Stimulated activated naive CD8-positive, alpha-beta T cell treated with anti-CD3 and anti-CD28 coated beads, Interleukin-15, Interleukin-2, amounts not matched to agents 100 U/mL and 50 U/mL, for 24 hours (primary cell): ENCODE measurements at regions not wholly inside any gene's neighbourhood (a gene's known extent, or its start where the extent isn't known, plus 50 kb on each side); places are given as distances from the start of the nearest gene placed in this dataset.

Source experiments
- ATAC-seq: fragments of 150-1000 bp; cut with Tn5 transposase; one replicate; pipeline ENCODE4 v1.10.0; 2021
- DNase-seq: peaks from one replicate; pipeline ENCODE4 v3.0.0; 2021

GRCh38 chr5:68452286-68452685 is 236.7 kb downstream of the PIK3R1 start:
- no peak for DNase-seq
- no peak for ATAC-seq

DNA sequence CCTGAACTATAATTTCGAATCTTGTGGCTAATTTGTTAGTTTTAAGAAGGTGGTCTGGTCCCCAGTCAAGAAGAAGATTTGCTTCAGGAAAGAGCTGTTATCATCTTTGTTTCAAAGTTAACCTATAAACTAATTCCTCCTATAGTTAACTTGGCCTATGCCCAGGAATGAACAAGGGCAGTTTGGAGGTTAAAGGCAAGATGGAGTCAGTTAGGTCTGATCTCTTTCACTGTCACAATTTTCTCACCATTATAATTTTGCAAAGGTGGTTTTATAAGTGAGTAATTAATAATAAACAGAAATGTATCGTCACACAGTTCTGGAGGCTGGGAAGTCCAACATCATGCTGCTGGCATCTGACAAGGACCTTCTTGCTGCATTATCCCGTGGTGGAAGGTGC is 238.6 kb downstream of the PIK3R1 start:
- ATAC-seq = no peak
- DNase-seq = no peak

DNA sequence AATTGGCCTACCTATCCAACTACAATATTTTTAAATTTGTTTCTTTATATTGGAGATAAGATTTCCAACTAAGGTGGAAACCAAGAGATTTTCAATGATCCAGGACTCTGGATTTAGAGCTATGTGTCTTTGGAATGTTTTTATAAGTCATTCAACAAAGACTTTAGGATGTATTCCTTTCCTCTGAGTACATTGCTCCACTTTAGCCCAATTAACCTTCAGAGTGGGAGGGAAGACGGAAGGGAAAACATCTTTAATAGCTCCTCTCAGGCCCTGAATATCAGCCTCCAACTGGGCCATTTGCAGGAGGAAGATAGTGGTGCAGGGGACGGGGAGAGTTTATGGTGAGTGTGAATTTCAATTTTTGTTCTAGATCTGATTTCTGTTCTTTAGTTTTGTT is 239.2 kb downstream of the PIK3R1 start:
- ATAC-seq (no peak), DNase-seq (no peak)

DNA sequence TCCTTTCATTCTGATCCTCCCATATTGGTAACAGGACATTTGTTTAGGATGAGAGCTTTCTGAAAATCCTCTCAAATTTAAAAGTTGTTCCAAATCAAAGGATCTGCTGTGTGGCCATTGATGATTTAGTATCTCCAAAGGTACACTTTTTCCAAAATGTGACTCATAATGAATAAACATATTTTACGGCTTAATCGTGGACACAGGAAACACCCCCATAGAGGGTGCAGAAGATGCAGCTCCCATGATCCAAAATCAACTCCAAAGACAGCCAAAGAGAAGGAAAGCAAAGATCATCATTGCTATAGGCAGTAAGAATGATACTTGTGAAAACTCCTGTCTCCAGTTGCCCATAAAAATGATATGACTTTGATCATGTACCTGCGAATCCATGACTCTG is 239.7 kb downstream of the PIK3R1 start:
- no peak for ATAC-seq
- DNase-seq = no peak

GRCh38 chr5:68456756-68457217 is 241.2 kb downstream of the PIK3R1 start:
- no peak for DNase-seq
- ATAC-seq = no peak

DNA sequence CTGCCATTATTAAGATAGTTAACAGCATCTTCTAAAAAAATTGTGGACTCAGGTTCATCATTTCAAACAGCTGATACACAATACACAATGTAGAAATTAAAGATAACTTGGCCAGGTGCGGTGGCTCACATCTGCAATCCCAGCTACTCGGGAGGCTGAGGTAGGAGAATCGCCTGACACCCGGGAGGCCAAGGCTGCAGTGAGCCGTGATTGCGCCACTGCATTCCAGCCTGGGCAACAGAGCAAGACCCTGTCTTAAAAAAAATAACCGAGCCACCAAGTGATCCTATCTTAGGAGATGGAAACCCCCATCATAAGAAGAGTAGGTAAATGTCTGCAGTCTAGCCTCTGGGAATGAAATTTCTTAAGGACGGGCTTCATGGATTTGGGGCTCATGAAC is 241.7 kb downstream of the PIK3R1 start:
- no peak for DNase-seq
- ATAC-seq = no peak

DNA sequence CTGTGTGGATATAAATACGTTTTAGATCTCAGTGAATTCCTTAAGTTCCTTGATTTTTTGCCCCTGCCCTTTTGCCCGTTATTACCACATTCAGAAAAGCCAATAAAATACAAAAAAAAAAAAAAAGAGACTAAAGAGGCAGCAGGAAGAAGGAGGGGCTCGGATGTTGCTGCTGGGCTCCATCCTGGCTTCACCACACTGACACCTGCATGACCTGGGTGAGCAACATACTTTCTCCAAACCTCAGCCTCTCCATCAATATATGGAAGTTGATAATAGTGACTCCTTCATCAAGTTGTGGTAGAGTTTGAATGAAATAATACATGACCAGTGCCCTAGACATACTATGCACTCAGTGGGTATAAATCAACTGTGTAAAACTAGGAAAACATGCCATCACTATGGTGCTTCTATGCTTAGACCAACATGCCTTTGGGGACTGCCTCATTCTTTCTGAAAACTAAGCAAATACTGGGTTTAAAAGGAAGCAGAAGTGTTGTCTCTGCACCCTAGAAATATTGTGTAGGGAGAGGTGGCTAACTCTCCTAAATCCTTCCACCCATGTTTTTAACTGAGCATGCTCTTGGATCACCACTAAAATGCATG is 243.0 kb downstream of the PIK3R1 start:
- ATAC-seq (no peak), DNase-seq (no peak)

GRCh38 chr5:68459093-68459809 is 243.7 kb downstream of the PIK3R1 start:
- ATAC-seq = no peak

GRCh38 chr5:68459810-68460139 is 244.2 kb downstream of the PIK3R1 start:
- ATAC-seq (no peak), DNase-seq (no peak)

More at GRCh38 chr5:68459093-68459809, 243.7 kb downstream of the PIK3R1 start:
- DNase-seq = no peak

- DNase-seq (peak; percentile 48), ATAC-seq (no peak)
Measured at GRCh38 chr5:68460147-68460798, 244.7 kb downstream of the PIK3R1 start.

DNA sequence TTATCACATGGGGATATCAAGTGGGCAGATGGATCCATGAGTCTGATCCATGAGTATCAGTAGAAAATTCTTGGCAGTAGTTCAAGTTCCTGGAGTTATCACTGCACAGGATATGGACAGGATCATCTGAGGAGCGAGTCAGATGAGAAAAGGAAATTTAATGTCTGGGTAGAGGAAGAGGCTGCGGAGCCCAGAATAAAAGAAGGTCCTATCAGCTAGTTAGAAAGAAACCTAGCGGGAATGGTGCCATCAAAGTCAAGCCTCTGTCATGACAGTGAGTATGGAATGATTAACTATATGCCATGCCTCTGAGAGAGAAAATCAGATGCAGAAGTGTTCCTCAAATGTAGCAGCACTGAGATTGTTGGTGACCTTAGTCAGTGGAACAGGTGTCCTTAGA is 248.1 kb downstream of the PIK3R1 start:
- no peak for DNase-seq

DNA sequence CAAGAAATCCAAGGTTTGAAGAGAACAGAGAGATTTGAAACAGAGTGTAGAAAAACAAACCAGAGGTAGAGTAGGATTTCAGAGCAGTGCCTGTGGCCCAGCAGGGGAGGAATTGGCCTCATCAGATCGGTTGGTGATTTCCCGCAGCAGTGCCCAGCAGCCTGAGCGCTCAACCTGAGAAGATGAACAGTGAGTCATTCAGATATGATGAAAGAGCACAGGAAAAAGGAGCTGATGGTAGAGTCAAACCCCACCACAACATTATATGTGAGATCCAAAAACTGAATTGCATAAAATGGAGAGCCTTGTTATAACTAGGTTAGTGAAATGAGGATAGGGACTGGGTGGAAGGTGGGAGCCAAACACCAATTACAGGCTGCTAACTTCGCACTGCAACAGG is 248.9 kb downstream of the PIK3R1 start:
- DNase-seq (peak; percentile 66), ATAC-seq (peak; percentile 94)

More for the DNA sequence above, 248.1 kb downstream of the PIK3R1 start:
- no peak for ATAC-seq

GRCh38 chr5:68465133-68465532 is 249.6 kb downstream of the PIK3R1 start:
- DNase-seq = peak; percentile 51
- ATAC-seq = peak; percentile 36

GRCh38 chr5:68465934-68466551 is 250.5 kb downstream of the PIK3R1 start:
- ATAC-seq (no peak), DNase-seq (no peak)

- DNase-seq (no peak), ATAC-seq (no peak)
Measured at GRCh38 chr5:68467208-68467607, 251.7 kb downstream of the PIK3R1 start.

- no peak for DNase-seq
Measured at GRCh38 chr5:68467794-68468193, 252.2 kb downstream of the PIK3R1 start.

GRCh38 chr5:68468322-68468721 is 252.8 kb downstream of the PIK3R1 start:
- no peak for DNase-seq

More at GRCh38 chr5:68467794-68468193, 252.2 kb downstream of the PIK3R1 start:
- ATAC-seq = no peak

DNA sequence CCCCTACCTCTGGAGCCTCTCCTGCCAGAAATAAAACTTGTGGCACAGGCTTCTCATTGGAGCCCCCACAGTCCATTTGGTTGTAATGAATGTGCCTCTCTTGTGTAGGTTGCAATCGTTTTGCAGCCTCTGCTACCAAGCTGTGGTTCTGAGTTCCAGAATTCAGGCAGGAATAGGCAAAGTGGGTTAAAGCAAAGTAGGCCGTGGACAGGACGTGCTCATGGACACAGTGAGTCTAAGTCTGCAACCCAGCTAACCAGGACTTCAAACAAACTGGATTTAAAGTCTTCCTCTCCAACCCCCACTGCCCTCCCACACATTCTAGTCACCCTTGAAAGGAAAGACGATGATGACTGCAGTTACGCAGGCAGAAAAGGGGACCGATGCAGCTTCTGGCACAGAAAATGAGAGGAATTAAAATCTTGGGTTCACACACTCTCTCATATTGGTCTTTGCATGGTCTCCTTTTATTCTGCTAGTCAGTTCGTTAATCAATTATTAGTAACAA is 260.0 kb downstream of the PIK3R1 start:
- ATAC-seq (no peak), DNase-seq (no peak)

More at GRCh38 chr5:68468322-68468721, 252.8 kb downstream of the PIK3R1 start:
- ATAC-seq = no peak

GRCh38 chr5:68476854-68477253 is 261.3 kb downstream of the PIK3R1 start:
- ATAC-seq = no peak

DNA sequence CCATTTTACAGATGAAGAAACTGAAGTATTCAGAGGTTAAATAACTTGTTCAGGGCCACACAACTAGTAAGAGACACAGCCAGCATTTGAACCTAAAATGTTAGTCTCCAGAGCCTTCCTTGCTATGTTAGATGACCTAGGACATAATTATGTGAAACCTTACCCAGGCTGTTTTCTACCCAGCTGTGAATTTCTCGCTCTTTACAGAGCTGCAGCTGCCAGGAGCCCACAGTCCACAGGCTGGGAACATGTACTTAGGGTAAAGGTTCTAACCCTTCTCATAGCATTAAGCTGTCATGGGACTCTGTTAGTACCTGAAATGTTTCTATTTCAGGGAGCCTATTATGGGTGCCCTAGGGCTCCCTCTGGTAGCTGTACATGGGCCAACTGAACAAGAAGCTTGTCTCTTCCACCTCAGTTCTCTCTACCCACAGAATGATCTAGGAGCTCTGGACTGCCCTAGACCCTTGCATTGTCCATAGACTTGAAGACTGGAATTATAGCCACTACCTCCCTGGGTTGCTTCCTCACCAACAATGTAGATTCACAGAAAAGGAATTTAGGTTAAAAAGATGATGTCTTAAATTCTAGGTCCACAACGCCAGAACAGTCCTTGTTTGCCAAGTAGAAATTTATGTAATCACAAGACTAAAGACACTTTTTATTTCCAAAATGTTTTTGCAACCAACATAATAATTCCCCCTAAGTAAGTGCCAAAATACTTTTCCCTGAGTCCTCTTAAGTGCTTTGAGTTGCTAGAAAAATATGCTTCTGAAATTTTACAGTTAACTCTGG is 262.9 kb downstream of the PIK3R1 start:
- DNase-seq (no peak), ATAC-seq (no peak)

More at GRCh38 chr5:68476854-68477253, 261.3 kb downstream of the PIK3R1 start:
- DNase-seq = no peak

GRCh38 chr5:68479524-68479923 is 264.0 kb downstream of the PIK3R1 start:
- no peak for ATAC-seq

More at GRCh38 chr5:68479524-68479923, 264.0 kb downstream of the PIK3R1 start:
- DNase-seq = no peak
